HG02870 (cell line): ENCODE measurements at regions not wholly inside any gene's neighbourhood (a gene's known extent, or its start where the extent isn't known, plus 50 kb on each side); places are given as distances from the start of the nearest gene placed in this dataset.
"Not testable (repeated sequence)": the region's sequence is repeated elsewhere in the genome, so short reads cannot be mapped to it uniquely, and the experiment has no call there.

Source experiments
- ATAC-seq: cut with Tn5 transposase; IDR thresholded peaks from one replicate; pipeline ENCODE4 v1.9.1; 2021; ENCODE audit warnings: mild to moderate bottlenecking, moderate library complexity; ENCODE audit not compliant: unreplicated experiment

DNA sequence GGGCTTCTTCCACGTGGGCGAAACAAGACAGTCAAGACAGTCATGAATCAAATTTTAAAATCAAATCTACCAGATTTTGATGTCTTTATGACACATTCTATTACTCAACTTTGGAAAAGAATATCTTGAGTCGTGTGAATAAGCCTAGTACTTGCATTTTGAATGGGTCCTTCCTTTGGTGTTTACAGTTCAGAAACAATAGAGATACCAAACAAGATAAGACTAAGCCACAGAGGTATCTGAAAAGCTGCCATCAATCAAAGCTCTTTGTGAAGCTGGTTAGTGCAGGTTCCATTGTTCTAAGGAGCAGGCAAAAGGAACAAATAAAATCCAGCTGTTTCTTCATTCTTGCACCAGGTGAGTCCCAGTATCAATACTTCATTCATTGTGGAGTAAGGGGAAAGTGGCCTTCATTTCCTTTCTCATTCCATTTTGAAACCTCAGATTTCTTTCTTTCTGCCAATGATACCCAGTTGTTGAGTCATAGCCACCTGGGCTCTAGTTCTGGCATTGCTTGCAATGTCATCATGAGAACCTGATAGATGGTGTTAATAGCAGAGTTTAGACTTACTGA lies 151.7 kb upstream of the L3MBTL4 start:
- ATAC-seq = no peak

DNA sequence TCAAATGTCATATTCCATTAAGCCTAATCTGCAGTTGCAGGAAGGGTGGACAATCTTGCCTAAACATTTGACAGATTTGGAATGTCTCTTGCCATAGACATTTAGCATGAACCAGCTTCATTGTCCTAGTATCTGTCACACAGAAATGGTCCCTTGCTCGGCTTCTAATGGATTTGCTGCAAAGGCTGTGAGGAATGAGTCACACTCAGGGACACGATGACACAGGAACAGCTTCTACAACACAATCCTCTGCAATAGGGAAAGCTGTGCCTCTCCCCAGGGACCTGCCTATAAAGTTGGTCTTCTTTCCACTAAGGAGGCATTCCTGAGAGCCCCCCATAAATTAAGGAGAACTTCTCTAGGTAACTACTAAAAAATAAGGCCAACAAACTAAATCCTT lies 155.1 kb upstream of the L3MBTL4 start:
- ATAC-seq = no peak

DNA sequence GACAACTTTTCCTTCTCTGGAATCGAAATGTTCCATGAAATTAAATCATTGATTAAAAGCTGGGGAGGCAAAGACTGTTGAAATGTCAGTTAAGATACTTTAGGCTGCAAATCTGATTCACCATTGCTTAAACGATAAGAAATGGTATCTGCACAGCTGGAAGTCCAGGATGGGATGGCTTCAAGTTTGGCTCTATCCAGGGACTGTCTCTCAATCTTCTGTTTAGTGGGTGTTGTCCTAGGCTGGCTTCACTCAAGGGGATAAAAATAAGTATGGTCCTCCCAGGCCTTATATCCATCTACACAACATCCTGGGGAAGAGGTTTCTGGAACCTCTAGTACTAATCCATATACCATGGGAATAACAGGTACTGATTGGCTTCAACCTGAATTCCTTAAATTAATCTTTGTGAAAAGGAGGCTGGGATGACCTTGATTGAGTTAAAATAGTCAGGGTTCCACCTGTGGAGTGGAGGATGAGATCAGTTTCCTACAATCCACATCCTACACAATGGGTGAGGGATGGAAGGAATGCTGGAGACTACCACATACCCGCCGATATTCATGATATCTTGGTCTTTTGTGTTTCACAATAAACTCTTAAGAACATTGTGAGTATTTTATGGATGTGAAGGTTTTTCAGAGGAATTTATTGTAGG lies 156.0 kb upstream of the L3MBTL4 start:
- no peak for ATAC-seq

DNA sequence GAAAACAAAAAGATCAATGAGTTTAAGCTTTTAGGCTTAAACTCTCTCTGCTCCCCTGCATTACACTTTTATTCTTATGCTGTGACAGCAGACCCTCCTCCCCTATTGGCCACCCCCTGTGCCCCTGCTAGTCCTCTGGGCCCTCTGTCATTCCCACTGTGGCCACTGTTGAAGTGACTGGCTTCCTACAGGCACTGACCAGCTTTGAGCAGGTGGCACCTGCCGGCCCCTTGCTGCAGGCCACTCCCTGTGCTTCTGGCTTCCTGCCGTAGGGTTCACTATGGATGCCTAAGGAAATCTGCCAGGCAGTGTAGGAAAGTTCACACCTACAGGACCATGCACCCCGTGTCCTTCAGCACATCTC lies 156.5 kb upstream of the L3MBTL4 start:
- ATAC-seq = no peak

DNA sequence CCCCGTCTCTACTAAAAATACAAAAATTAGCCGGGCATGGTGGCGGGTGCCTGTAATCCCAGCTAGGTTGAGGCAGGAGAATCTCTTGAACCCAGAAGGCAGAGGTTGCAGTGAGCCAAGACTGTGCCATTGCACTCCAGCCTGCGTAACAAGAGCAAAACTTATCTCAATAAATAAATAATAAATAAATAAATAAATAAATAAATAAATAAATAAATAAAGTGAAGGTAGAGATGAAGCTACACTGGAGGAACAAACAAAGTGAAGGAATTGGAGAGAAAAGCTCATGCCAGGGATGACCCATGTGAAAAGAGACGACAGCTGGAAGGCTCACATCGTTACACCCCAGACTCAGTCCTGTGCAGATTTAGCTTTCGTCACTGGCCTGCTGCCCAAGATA lies 157.3 kb upstream of the ARHGAP28 start:
- ATAC-seq = not testable (repeated sequence)

DNA sequence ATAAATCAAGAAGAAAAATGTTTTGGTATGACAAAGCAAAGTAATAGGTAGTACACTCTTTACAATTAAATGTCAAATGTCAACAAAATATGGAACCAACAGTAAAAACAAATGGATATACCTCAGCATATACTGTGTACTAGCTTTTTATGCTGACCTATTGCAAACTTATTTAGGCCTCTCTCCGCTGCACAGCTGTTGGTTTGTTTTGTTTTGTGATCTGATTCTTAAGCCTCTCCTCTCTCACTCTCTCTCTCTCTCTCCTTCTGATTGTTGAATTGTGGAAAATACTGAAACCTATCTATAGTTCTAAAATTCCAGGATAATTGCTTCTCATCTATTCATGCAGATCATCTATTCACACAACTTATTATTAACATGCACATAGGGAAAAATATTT lies 154.9 kb upstream of the ARHGAP28 start:
- no peak for ATAC-seq

DNA sequence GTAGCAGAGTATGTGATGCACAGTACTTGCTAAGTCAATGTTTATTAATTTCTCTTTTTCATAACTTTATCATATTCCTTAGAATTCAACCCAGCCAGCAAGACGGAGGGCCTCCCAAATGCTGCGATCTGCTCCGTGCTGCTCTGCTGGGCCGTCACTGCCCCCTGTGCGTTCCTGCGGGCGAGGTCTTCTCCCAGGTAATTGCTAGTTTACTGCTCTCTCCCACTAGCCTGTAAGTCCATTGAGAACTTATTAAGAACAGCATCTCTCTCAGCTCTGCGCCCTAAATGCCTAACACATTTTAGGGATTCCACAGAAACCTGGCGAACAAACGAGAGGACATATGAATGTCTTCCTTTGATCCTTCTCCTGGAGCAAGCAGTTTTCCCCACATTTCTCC lies 153.6 kb upstream of the ARHGAP28 start:
- no peak for ATAC-seq

DNA sequence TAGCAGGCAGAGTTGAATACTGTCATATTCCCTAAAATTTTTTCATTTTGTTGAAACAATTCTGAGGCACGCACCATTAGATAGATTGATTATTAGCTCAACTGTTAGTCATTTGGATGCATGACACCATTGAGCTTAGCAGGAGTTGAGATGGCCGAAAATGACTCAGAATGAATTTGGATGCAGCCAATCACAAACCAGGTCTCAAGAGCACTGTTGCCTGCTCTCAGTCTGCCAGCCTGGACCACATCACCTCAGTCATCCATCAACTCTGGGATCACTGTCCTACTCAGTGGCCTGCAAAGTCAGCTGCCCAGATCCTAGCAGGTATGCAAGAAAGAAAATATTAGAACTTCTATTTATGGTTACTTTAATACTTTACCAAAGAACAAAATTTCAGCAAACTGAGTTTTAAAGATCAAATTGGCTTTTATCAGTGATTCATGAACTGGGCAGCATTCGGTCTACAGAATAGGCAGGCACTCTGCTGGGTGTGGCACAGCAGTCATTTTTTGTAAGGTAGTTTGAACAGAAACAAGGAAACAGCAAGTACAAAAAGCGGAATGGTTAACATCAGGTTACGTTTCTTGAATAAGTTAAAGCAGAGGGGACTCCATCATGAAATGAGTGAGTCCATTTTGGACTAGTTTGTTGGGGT lies 152.7 kb upstream of the ARHGAP28 start:
- ATAC-seq = no peak

DNA sequence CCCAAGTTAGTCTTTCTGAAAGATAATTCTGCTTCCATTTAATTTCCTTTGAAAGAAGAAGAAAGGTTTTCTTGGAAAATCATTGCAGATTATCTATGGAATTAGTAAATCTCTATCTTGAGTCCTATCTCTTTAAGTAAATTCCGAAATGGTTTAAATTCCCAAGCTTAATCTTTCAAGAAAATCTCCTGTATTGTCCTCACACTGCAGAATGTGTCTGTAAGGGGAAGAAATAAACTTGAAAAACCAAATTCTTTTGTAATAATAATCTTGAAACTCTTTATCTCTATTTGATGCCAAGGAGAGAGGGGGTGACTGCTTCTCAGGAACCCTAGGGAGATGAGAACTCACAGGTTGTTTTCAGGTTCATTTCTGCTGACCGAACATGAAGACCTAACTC lies 150.8 kb upstream of the ARHGAP28 start:
- no peak for ATAC-seq

DNA sequence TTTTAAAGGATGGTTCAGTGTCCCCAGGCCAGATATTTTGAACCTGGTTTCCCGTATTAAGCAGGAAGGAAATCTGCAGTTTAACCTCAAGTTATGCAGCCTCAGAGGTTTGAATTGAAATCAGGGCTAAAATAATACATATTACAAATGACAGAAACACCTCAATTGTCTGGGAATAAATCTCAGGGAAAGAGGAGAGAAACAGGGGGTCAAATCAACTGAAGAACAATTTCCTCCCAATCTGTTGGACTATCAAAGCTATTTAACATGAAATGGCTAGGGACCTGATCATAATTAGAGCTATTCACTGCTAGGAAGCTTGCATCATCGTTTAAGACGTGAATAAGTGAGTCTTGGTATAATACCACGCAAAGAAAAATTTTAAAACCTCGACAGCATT lies 150.0 kb upstream of the ARHGAP28 start:
- ATAC-seq = no peak

DNA sequence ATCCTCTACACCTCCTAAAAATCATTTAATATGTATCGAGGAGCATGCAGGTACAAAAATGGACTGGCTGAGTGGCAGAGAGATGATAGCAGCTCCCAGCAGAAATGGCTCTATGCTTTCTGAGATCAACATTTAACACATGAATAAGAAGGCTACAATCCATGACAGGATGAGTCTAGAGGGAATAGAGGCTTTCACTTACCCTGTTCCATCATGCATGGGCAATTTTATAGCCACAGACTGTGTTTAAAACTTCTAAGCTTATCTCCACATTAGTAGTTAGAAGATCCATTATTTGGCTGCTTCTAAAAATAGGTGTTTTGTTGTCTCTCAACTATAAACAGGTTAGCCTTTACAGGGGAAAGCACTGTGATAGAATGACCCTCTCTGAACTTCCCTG lies 149.1 kb upstream of the ARHGAP28 start:
- no peak for ATAC-seq

DNA sequence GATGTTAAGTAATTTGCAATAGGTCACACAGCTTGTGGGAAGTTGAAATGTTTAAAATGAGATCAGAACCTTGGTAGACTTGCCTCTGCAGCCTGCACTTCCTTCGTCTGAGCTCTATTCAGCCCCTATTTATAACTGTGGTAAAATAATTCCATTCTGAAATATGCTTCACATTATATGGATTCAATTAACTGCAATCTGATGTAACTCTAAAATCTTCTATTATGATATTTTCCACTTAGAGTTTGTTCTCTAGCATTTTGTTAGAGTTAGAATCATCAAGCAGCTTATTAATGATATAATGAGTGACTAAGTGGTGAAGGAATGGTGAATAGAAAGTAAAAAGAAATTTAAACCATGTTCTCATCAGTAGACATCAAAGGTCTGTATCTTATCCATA lies 139.6 kb upstream of the ARHGAP28 start:
- no peak for ATAC-seq

DNA sequence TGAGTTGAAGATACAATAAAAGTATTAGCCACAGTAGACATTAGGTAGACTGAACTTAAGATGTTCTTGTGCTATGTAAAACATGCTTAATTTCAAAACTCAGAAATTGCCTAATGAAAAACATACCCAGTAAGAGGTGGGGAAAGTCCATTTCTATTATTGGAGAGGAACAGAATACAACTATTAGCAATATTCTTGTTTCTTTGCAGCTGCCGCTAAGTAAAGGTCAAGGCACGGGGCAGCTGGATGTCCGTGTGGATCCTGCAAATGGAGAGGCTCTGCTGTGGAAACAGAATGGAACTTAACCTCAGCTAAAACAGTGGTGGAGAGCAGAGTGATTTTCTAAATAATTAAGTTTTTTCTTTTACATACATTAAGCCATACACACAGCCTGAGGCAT lies 139.2 kb upstream of the ARHGAP28 start:
- ATAC-seq = no peak

DNA sequence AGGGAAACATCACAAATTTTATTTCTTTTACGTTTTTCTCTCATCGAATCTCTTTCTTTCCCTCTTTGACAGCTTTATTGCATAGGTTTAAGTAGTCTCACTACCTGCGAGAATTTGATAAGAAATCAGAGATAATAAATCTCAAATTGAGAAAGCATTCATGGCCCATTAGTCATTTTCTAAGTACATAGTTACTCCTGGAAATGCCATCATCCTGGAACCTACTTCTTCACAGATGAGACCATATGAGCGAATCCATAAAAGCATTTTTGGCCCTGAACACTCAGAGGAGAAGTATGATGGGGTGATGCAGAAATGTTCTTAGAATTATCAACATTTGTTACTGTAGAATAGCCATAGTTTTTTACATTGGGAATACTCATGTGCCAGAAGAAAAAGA lies 138.0 kb upstream of the ARHGAP28 start:
- no peak for ATAC-seq

DNA sequence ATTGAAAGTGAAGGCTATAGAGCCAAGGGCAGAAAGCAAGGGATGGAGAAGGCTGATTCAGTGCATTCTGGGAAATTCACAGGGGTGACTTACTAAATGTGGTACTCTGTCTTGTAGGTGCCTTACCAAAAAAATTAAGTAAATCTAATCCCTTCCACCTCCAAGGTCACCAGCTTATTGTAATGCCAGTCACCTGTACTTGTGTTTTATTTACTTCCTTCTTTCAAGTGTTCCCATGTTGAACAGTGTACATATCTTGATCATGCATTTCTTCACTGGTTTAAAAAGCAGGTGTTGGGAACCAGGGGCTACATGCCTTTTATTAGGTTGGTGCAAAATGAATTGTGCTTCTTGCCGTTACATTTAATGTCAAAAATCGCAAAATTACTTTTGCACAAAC lies 137.0 kb upstream of the ARHGAP28 start:
- ATAC-seq = no peak

DNA sequence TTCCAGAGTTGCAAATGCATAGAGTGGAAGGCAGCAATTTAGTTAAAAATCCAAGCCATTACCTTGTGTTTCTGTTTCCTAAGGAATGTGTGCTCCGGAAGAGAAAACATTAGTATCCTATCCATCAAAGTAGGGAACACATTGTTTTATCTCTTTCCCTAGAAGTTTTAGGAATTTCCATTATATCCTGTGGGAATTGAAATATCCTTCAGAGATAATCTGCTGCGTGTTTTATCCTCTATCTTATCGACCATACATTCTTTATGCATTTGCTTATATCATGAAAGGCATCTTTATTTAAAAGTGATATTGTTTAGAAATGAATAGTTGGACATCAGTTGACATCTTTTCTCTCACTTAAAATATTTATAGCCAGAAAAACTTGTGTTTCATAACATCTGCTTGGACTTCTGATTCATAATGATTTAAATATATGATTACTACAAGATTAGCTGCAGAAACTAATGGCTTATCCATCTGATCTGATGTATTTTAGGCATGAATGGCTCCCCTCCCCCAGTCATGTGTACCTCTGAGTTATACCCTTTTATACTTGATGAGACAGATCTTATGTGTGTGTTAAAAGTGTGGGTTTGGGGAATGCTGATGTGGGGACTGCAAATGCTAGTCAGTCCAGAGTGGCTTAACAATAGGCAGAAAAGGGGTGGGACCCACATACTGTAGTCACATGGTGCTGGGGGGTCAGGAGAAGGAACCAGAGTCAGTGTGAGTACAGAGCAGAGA lies 136.2 kb upstream of the ARHGAP28 start:
- no peak for ATAC-seq

DNA sequence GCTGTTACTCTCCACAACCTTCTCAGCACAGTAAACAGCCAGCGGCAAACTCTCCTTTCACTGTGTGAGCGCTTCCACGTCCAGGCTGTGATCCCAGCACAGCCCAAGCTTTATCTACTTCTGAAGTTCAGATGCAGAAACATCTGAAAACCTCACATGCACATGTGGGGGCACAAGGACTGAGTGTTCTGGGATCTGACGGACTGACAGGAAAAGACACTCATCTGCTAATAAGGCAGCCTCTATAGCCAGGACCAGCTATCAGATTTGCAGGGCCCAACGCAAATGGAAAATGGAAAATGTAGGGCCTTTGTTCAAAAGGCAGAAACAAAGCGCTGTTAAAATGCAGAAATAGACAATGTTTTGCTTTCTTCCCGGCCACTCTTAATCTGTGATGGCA lies 133.8 kb upstream of the ARHGAP28 start:
- no peak for ATAC-seq

DNA sequence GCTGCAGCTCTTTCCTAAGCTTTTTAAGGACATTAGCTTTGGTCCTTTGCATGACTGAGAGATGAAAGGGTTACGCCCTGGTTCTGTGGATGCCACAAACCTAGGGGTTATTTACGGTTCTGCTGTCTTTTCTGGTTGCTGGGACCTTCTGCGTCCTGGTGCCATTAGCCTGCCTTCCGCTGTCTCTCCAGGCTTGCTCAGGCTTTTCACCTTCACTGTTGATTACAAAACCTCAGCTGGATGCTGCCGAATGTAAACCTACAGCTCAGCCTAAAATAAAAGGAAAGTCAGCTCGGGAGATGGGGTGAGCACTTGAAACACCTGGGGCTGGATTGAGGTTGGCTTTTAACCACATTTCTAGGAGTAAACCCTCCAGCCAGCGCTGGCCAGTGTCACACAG lies 130.9 kb upstream of the ARHGAP28 start:
- no peak for ATAC-seq

DNA sequence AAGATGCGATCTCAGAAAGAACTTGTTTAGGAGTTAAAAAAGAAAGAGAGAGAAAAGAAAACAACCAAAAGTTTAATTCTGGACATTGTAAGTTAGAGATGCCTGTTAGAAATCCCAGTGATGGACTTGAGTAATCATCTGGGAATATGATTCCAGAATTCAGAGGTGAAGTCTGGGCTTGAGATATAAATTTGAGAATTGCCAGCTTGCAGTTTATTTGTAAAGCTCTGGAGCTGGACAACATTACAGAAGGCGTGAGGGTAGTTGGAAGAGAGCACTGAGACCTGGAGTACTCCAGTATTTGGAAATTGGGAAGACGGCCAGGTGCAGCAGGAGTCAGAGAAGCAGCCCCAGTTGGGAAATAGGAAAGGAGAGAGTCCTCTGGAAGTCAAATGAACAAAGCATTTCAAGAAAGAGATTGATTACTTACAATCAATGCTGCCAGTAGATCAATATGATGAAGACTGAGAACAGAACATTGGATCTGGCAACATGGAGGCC lies 128.8 kb upstream of the ARHGAP28 start:
- no peak for ATAC-seq

DNA sequence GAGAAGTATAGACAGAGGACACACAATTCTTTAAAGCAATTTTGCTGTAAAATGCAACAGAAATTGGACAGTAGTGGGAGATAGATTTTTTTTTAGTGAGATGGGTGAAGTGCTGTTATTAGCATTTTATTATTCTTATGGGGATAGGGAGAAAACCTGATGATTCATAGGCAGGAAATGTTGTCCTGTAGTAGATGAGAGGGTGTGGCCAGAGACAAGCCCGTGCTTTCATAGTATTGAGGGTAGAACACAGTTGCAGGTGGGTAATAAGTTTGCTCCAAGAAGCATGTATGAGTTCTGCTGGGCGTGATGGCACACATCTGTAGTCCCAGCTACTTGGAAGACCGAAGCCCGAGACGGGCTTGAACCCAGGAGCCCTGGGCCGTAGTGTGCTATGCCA lies 128.3 kb upstream of the ARHGAP28 start:
- ATAC-seq = no peak

DNA sequence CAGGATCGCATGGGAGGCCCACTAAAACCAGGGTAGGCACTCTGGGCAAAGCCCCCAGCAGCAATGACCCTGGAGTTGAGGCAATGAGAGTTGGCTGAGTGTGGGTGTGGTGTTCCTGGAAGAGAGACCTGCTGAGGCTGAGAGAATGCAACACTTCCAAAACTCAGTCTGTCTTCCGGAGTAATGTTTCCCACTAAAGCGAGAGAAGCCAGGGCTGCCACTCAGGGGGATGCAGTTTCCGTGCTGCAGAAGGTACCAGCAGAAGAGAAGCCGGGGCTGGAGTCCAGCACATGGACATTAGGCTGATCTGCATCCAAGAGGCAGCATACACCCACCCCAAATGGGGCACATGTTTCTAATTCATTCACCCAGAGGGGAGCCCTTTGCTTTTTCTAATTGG lies 127.2 kb upstream of the ARHGAP28 start:
- no peak for ATAC-seq

DNA sequence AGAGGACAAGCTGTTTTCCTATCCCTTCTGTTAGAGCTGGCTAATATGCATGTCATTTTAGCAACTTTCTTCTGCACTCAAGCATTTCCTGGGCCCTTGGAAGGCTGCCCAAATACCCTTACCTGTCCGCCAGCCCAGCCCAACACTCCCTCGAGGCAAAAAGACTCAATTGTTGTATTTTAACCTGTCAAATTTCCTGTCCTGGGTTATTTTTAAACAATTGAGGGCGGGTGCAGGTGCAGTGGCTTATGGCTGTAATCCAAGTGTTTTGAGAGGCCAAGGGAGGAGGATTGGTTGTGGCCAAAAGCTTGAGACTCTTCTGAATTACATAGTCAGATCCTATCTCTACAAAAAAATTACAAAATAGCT lies 125.0 kb upstream of the ARHGAP28 start:
- ATAC-seq = no peak
